ENCODE measurements at regions not wholly inside any gene's neighbourhood (a gene's known extent, or its start where the extent isn't known, plus 50 kb on each side); places are given as distances from the start of the nearest gene placed in this dataset.

GRCh38 chr5:67693956-67694809 lies 497.6 kb upstream of the CD180 start:
- Histone ChIP-seq H3K4me1 (ENCODE audit: control insufficient read depth, low read length) (no peaks in the 10 kb centered on the region), H3K4me2 (ENCODE audit: low read length) (no peak overlapping the region), H3K9me3 (ENCODE audit: control insufficient read depth, insufficient read depth, low read length) (no peaks in the 10 kb centered on the region), H3K79me2 (ENCODE audit: control insufficient read depth, low read length) (no peaks in the 10 kb centered on the region), H3K27ac (ENCODE audit: low read depth, low read length) (no peak overlapping the region), H3K36me3 (ENCODE audit: control insufficient read depth, low read length) (no peaks in the 10 kb centered on the region), H3K9me2 (replicated peaks; ENCODE audit: control insufficient read depth, low read length) (no peaks in the 10 kb centered on the region; the same call in 1 of the 2 replicates), H3F3A (ENCODE audit: control insufficient read depth, insufficient read depth) (no peaks in the 10 kb centered on the region), H3K4me3 (ENCODE audit: low read length) (no peak overlapping the region), H4K20me1 (ENCODE audit: control insufficient read depth, insufficient read depth, low read depth, low read length) (no peaks in the 10 kb centered on the region), H3K27me3 (ENCODE audit: control insufficient read depth, low read length) (no peaks in the 10 kb centered on the region)
- TF ChIP-seq CTCF (IDR thresholded peaks at IDR 0.05; ENCODE audit: low read depth, low read length, poor library complexity, severe bottlenecking): no peak
- no peak for TF ChIP-seq EZH2phosphoT487 (IDR thresholded peaks at IDR 0.05; ENCODE audit: borderline replicate concordance, low read length)

GRCh38 chr5:67686746-67687145 lies 490.1 kb upstream of the CD180 start:
- H3K79me2 ChIP-seq (ENCODE audit: control insufficient read depth, low read length): no peaks in the 10 kb centered on the region
- H3K9me2 ChIP-seq (replicated peaks; ENCODE audit: control insufficient read depth, low read length): no peaks in the 10 kb centered on the region
- H3F3A ChIP-seq (ENCODE audit: control insufficient read depth, insufficient read depth): no peaks in the 10 kb centered on the region
- H4K20me1 ChIP-seq (ENCODE audit: control insufficient read depth, insufficient read depth, low read depth, low read length): no peaks in the 10 kb centered on the region
- H3K9me3 ChIP-seq (ENCODE audit: control insufficient read depth, insufficient read depth, low read length): no peaks in the 10 kb centered on the region
- no peak for TF ChIP-seq EZH2phosphoT487 (IDR thresholded peaks at IDR 0.05; ENCODE audit: borderline replicate concordance, low read length)
- TF ChIP-seq CTCF (IDR thresholded peaks at IDR 0.05; ENCODE audit: low read depth, low read length, poor library complexity, severe bottlenecking): no peak
- H3K4me3 ChIP-seq (ENCODE audit: low read length): no peak overlapping the region
- no peaks in the 10 kb centered on the region for H3K27me3 ChIP-seq (ENCODE audit: control insufficient read depth, low read length)
- H3K4me2 ChIP-seq (ENCODE audit: low read length): no peak overlapping the region
- H3K36me3 ChIP-seq (ENCODE audit: control insufficient read depth, low read length): no peaks in the 10 kb centered on the region
- no peaks in the 10 kb centered on the region for H3K4me1 ChIP-seq (ENCODE audit: control insufficient read depth, low read length)
- H3K27ac ChIP-seq (ENCODE audit: low read depth, low read length): no peak overlapping the region

DNA sequence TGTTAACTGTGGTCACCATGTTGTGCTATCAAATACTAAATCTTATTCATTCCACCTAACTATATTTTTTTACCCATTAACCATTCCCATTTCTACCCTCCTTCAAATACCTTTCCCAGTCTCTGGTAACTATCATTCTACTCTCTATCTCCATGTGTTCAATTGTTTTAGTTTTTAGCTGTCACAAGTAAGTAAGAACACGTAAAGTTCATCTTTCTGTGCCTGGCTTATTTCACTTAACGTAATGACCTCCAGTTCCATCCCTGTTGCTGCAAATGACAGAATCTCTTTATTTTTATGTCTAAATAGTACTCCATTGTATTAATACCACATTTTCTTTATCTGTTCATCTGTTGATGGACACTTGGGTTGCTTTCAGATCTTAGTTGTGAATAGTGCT lies 485.1 kb upstream of the CD180 start:
- no peak overlapping the region for H3K4me3 ChIP-seq (ENCODE audit: low read length)
- no peak overlapping the region for H3K4me2 ChIP-seq (ENCODE audit: low read length)
- H3K27ac ChIP-seq (ENCODE audit: low read depth, low read length): no peak overlapping the region
- H3K27me3 ChIP-seq (ENCODE audit: control insufficient read depth, low read length): no peaks in the 10 kb centered on the region
- H3K4me1 ChIP-seq (ENCODE audit: control insufficient read depth, low read length): no peaks in the 10 kb centered on the region
- no peaks in the 10 kb centered on the region for H3K9me3 ChIP-seq (ENCODE audit: control insufficient read depth, insufficient read depth, low read length)
- H3K36me3 ChIP-seq (ENCODE audit: control insufficient read depth, low read length): no peaks in the 10 kb centered on the region
- TF ChIP-seq CTCF (IDR thresholded peaks at IDR 0.05; ENCODE audit: low read depth, low read length, poor library complexity, severe bottlenecking) (no peak), EZH2phosphoT487 (IDR thresholded peaks at IDR 0.05; ENCODE audit: borderline replicate concordance, low read length) (no peak)
- H3F3A ChIP-seq (ENCODE audit: control insufficient read depth, insufficient read depth): no peaks in the 10 kb centered on the region
- H4K20me1 ChIP-seq (ENCODE audit: control insufficient read depth, insufficient read depth, low read depth, low read length): no peaks in the 10 kb centered on the region
- no peaks in the 10 kb centered on the region for H3K9me2 ChIP-seq (replicated peaks; ENCODE audit: control insufficient read depth, low read length)
- no peaks in the 10 kb centered on the region for H3K79me2 ChIP-seq (ENCODE audit: control insufficient read depth, low read length)

Data from DOHH2 (cell line).